Gastrocnemius medialis (tissue), 4 donors: ENCODE measurements at regions not wholly inside any gene's neighbourhood (a gene's known extent, or its start where the extent isn't known, plus 50 kb on each side); places are given as distances from the start of the nearest gene placed in this dataset.

Experiments
- ATAC-seq, 2 donors: fragments of 150-250 bp; one replicate each; pipeline ENCODE4 v1.9.1; 2016
- DNase-seq, 2 donors: peaks; one replicate each; pipeline ENCODE4 v3.0.0-alpha.2; 2019
- H3K27ac ChIP-seq, 4 donors: fragments of 200-600 bp; sonication (generic); 1 replicate in 1 of 4; 2 replicates in 3 of 4; pipeline ENCODE4 v1.5.1; 2016 to 2018; ENCODE audit warnings: mild to moderate bottlenecking in 2 of 4, moderate library complexity in 1 of 4
- H3K27me3 ChIP-seq, 3 donors: fragments of 200-600 bp; sonication (generic) in 2 of 3; 1 replicate in 1 of 3; 2 replicates in 2 of 3; pipeline versions ENCODE4 v1.5.1 to v1.6.0; 2016 to 2019; ENCODE audit warnings: mild to moderate bottlenecking in 1 of 3, moderate library complexity in 1 of 3
- H3K36me3 ChIP-seq, 2 donors: fragments of 200-600 bp; sonication (generic) in 1 of 2; one replicate each; pipeline ENCODE4 v1.5.1; 2017 to 2018
- H3K4me1 ChIP-seq, 2 donors: fragments of 200-600 bp; sonication (generic) in 1 of 2; one replicate each; pipeline ENCODE4 v1.5.1; 2016 to 2017; ENCODE audit warnings: mild to moderate bottlenecking in 2 of 2
- H3K4me3 ChIP-seq, 4 donors: fragments of 200-600 bp; sonication (generic) in 3 of 4; 1 replicate in 1 of 4; 2 replicates in 3 of 4; pipeline ENCODE4 v1.5.1; 2016 to 2019; ENCODE audit warnings: mild to moderate bottlenecking in 2 of 4
- H3K9me3 ChIP-seq, 3 donors: fragments of 200-600 bp; sonication (generic) in 2 of 3; 1 replicate in 1 of 3; 2 replicates in 2 of 3; pipeline ENCODE4 v1.5.1; 2016 to 2019
- CTCF ChIP-seq, 5 experiments: fragments of 450-650 bp in 3 of 5; fragments of 200-600 bp in 2 of 5; sonication (generic) in 2 of 5; IDR thresholded peaks in 4 of 5; conservative IDR thresholded peaks in 1 of 5; 1 replicate in 4 of 5; 2 replicates in 1 of 5; pipeline ENCODE4 v1.5.1; 2016 to 2019; ENCODE audit warnings: antibody characterized with exemption in 5 of 5, mild to moderate bottlenecking in 3 of 5, moderate library complexity in 3 of 5
- POLR2A ChIP-seq, 2 donors: fragments of 450-650 bp; IDR thresholded peaks; one replicate each; pipeline ENCODE4 v1.6.1; 2017; ENCODE audit warnings: antibody characterized with exemption in 2 of 2, mild to moderate bottlenecking in 2 of 2, moderate library complexity in 2 of 2
- in situ Hi-C, 4 donors: fragments of 200-750 bp; cut with MboI; loops; one replicate each; pipeline versions ENCODE4 v1.15.0 to v1.8.0; 2017; ENCODE audit warnings: low sequenced_read_pairs in 4 of 4
- intact Hi-C: fragments of 100-400 bp; cut with DNase I; formaldehyde crosslinking; loops from one replicate; pipeline ENCODE4 v1.15.1; 2023; ENCODE audit warnings: low total_unique reads

- H3K4me3 ChIP-seq, result no peak overlapping the region
- DNase-seq, result no peak
- no peaks in the 10 kb centered on the region for H3K4me1 ChIP-seq
- H3K9me3 ChIP-seq, result no peaks in the 10 kb centered on the region
- TF ChIP-seq CTCF (IDR thresholded peaks at IDR 0.05 in 4 of 5, conservative IDR thresholded peaks at IDR 0.05 in 1 of 5) (no peak), POLR2A (IDR thresholded peaks at IDR 0.05) (no peak)
- intact Hi-C loops, result no loop called here
- no peak overlapping the region for H3K27ac ChIP-seq
- in situ Hi-C loops, result no loop called here
- H3K27me3 ChIP-seq, result no peaks in the 10 kb centered on the region
- ATAC-seq, result no peak
- no peaks in the 10 kb centered on the region for H3K36me3 ChIP-seq
Measured at GRCh38 chr3:30989276-30990030, 95.0 kb upstream of the GADL1 start.

GRCh38 chr3:30996467-30996866, 102.0 kb upstream of the GADL1 start:
- Histone ChIP-seq H3K27me3 (no peaks in the 10 kb centered on the region), H3K4me3 (no peak overlapping the region), H3K27ac (no peak overlapping the region), H3K4me1 (no peaks in the 10 kb centered on the region), H3K9me3 (no peaks in the 10 kb centered on the region), H3K36me3 (no peaks in the 10 kb centered on the region)
- intact Hi-C loops, result no loop called here
- ATAC-seq, result no peak
- no peak for DNase-seq
- in situ Hi-C loops, result no loop called here
- TF ChIP-seq CTCF (IDR thresholded peaks at IDR 0.05 in 4 of 5, conservative IDR thresholded peaks at IDR 0.05 in 1 of 5) (no peak), POLR2A (IDR thresholded peaks at IDR 0.05) (no peak)

- Histone ChIP-seq H3K4me1 (no peaks in the 10 kb centered on the region), H3K27me3 (no peaks in the 10 kb centered on the region), H3K4me3 (no peak overlapping the region), H3K27ac (no peak overlapping the region), H3K36me3 (no peaks in the 10 kb centered on the region), H3K9me3 (no peaks in the 10 kb centered on the region)
- in situ Hi-C loops, result no loop called here
- TF ChIP-seq CTCF (IDR thresholded peaks at IDR 0.05 in 4 of 5, conservative IDR thresholded peaks at IDR 0.05 in 1 of 5) (no peak), POLR2A (IDR thresholded peaks at IDR 0.05) (no peak)
- intact Hi-C loops, result no loop called here
- ATAC-seq (no peak), DNase-seq (no peak)
Measured at GRCh38 chr3:31002730-31003129, 108.3 kb upstream of the GADL1 start.

GRCh38 chr3:31004025-31004678, 109.7 kb upstream of the GADL1 start:
- intact Hi-C loops (no loop called here), in situ Hi-C loops (no loop called here)
- DNase-seq (no peak), ATAC-seq (peak in 1 of 2 donors; percentile 41)
- no peaks in the 10 kb centered on the region for H3K4me1 ChIP-seq
- H3K27me3 ChIP-seq, result no peaks in the 10 kb centered on the region
- no peak overlapping the region for H3K27ac ChIP-seq
- H3K36me3 ChIP-seq, result no peaks in the 10 kb centered on the region
- H3K9me3 ChIP-seq, result no peaks in the 10 kb centered on the region
- TF ChIP-seq POLR2A (IDR thresholded peaks at IDR 0.05) (no peak), CTCF (IDR thresholded peaks at IDR 0.05 in 4 of 5, conservative IDR thresholded peaks at IDR 0.05 in 1 of 5) (no peak)
- H3K4me3 ChIP-seq, result no peak overlapping the region
